Lung (tissue), 11 donors: ENCODE measurements at regions not wholly inside any gene's neighbourhood (a gene's known extent, or its start where the extent isn't known, plus 50 kb on each side); places are given as distances from the start of the nearest gene placed in this dataset.

ENCODE experiments used
- ATAC-seq: fragments of 200-7000 bp; cut with Tn5 transposase; one replicate; pipeline ENCODE4 v1.9.1; 2020; ENCODE audit warnings: moderate number of reproducible peaks; ENCODE audit not compliant: insufficient read depth, low FRiP score
- DNase-seq, 3 donors: peaks; one replicate each; pipeline ENCODE4 v3.0.0-alpha.2; 2013 to 2017
- H3K27ac ChIP-seq, 2 donors: one replicate each; pipeline ENCODE4 v1.5.1; 2013; ENCODE audit warnings: mild to moderate bottlenecking in 2 of 2, moderate library complexity in 2 of 2, control low read depth in 1 of 2, inconsistent platforms in 1 of 2, low read depth in 1 of 2, low read length in 1 of 2
- H3K27me3 ChIP-seq, 3 donors: one replicate each; pipeline ENCODE4 v1.5.1; 2013; ENCODE audit warnings: low read length in 2 of 3; ENCODE audit not compliant: control insufficient read depth in 3 of 3, insufficient read depth in 3 of 3
- H3K36me3 ChIP-seq, 4 donors: one replicate each; pipeline ENCODE4 v1.5.1; 2013; ENCODE audit warnings: low read length in 4 of 4, mild to moderate bottlenecking in 1 of 4, moderate library complexity in 1 of 4; ENCODE audit not compliant: control insufficient read depth in 4 of 4, insufficient read depth in 4 of 4
- H3K4me1 ChIP-seq, 5 donors: one replicate each; pipeline ENCODE4 v1.5.1; 2013; ENCODE audit warnings: low read length in 5 of 5, mild to moderate bottlenecking in 2 of 5, moderate library complexity in 1 of 5; ENCODE audit not compliant: control insufficient read depth in 5 of 5, insufficient read depth in 5 of 5
- H3K4me3 ChIP-seq: one replicate; pipeline ENCODE4 v1.5.1; 2013; ENCODE audit warnings: mild to moderate bottlenecking, control low read depth, moderate library complexity
- H3K9ac ChIP-seq, 2 donors: one replicate each; pipeline ENCODE4 v1.5.1; 2013; ENCODE audit warnings: low read length in 2 of 2, control low read depth in 1 of 2; ENCODE audit not compliant: insufficient read depth in 1 of 2
- H3K9me3 ChIP-seq, 4 donors: one replicate each; pipeline ENCODE4 v1.5.1; 2013; ENCODE audit warnings: low read length in 3 of 4, mild to moderate bottlenecking in 1 of 4, moderate library complexity in 1 of 4; ENCODE audit not compliant: control insufficient read depth in 4 of 4, insufficient read depth in 3 of 4
- CTCF ChIP-seq: IDR thresholded peaks from 2 replicates; pipeline ENCODE4 v1.5.1; 2012; ENCODE audit warnings: mild to moderate bottlenecking; ENCODE audit errors: control extremely low read depth, extremely low read depth
- whole genome bisulfite sequencing, 2 donors: extraction: QIAGEN DNeasy Blood & Tissue Kit; methylation state at CpG; one replicate each; pipeline ENCODE4 v1.1.7; 2013; 5-methylcytosine and 5-hydroxymethylcytosine counted together
- donor health status: control.
- donor health status: control.
- donor health status: Bipolar disorder and iron deficiency.
- donor health status: healthy.
- donor health status: DM: yes; HTN: yes; CAD: no.

GRCh38 chr2:12978066-12978835 is 261.5 kb downstream of the TRIB2 start:
- Histone ChIP-seq H3K27me3 (peaks cover 0 to 2% (median 0%) of the 10 kb centered on the region in 3 donors), H3K9ac (no peak overlapping the region), H3K27ac (no peak overlapping the region), H3K9me3 (peaks cover 0 to 3% (median 0%) of the 10 kb centered on the region in 4 donors), H3K36me3 (no peaks in the 10 kb centered on the region), H3K4me1 (no peaks in the 10 kb centered on the region), H3K4me3 (no peak overlapping the region)
- TF ChIP-seq CTCF: no peak
- ATAC-seq (no peak), DNase-seq (peak in 1 of 3 donors; percentile 14)
- WGBS, 2 donors: 24 to 43% methylated on average over 4 of the region's 4 CpGs

GRCh38 chr2:12979066-12979465 is 262.3 kb downstream of the TRIB2 start:
- Histone ChIP-seq H3K4me3 (no peak overlapping the region), H3K9ac (no peak overlapping the region), H3K4me1 (no peaks in the 10 kb centered on the region), H3K27me3 (peaks cover 0 to 2% (median 0%) of the 10 kb centered on the region in 3 donors), H3K36me3 (no peaks in the 10 kb centered on the region), H3K27ac (no peak overlapping the region), H3K9me3 (no peaks in the 10 kb centered on the region)
- TF ChIP-seq CTCF: no peak
- ATAC-seq (no peak), DNase-seq (no peak)
- WGBS, 2 donors: 85 to 88% methylated on average over 3 of the region's 3 CpGs

GRCh38 chr2:12980817-12981216 is 264.1 kb downstream of the TRIB2 start:
- Histone ChIP-seq H3K9me3 (no peaks in the 10 kb centered on the region), H3K27ac (no peak overlapping the region), H3K36me3 (no peaks in the 10 kb centered on the region), H3K4me3 (no peak overlapping the region), H3K4me1 (no peaks in the 10 kb centered on the region), H3K9ac (no peak overlapping the region), H3K27me3 (peaks cover 0 to 2% (median 0%) of the 10 kb centered on the region in 3 donors)
- TF ChIP-seq CTCF: no peak
- ATAC-seq: no peak
- WGBS, 2 donors: 66 to 82% methylated on average over 4 of the region's 4 CpGs
- no peak for DNase-seq

- H3K4me1 ChIP-seq: no peaks in the 10 kb centered on the region
- H3K4me3 ChIP-seq: no peak overlapping the region
- DNase-seq: peak in 1 of 3 donors; percentile 25
- 74 to 75% methylated on average over 1 of the region's 1 CpG for WGBS, 2 donors
- no peak overlapping the region for H3K27ac ChIP-seq
- no peak for TF ChIP-seq CTCF
- no peak for ATAC-seq
- peaks cover 0 to 2% (median 0%) of the 10 kb centered on the region in 3 donors for H3K27me3 ChIP-seq
- H3K36me3 ChIP-seq: no peaks in the 10 kb centered on the region
- no peak overlapping the region for H3K9ac ChIP-seq
- H3K9me3 ChIP-seq: no peaks in the 10 kb centered on the region
Measured at GRCh38 chr2:12982149-12982584, 265.4 kb downstream of the TRIB2 start.
